RWPE2 (cell line): ENCODE measurements at regions not wholly inside any gene's neighbourhood (a gene's known extent, or its start where the extent isn't known, plus 50 kb on each side); places are given as distances from the start of the nearest gene placed in this dataset.

Experiments
- ATAC-seq: fragments of 200-7000 bp; cut with Tn5 transposase; 3 replicates; pipeline ENCODE4 v1.9.1; 2021; ENCODE audit warnings: low read depth
- DNase-seq: peaks from one replicate; pipeline ENCODE4 v3.0.0-alpha.2; 2020; ENCODE audit warnings: low spot score
- H3K27ac ChIP-seq: fragments of 450-650 bp; 2 replicates; pipeline ENCODE4 v1.5.1; 2017; ENCODE audit warnings: mild to moderate bottlenecking; ENCODE audit not compliant: poor library complexity, severe bottlenecking
- H3K27me3 ChIP-seq: fragments of 250-450 bp; sonication (Bioruptor Pico); 2 replicates; pipeline ENCODE4 v1.5.1; 2021; ENCODE audit warnings: mild to moderate bottlenecking, moderate library complexity; ENCODE audit not compliant: insufficient read depth, poor library complexity, severe bottlenecking
- H3K36me3 ChIP-seq: fragments of 250-450 bp; sonication (Bioruptor Pico); 2 replicates; pipeline ENCODE4 v1.5.1; 2020; ENCODE audit warnings: low read depth, mild to moderate bottlenecking, moderate library complexity
- H3K4me1 ChIP-seq: fragments of 250-450 bp; sonication (Bioruptor Pico); 2 replicates; pipeline ENCODE4 v1.5.1; 2021; ENCODE audit warnings: mild to moderate bottlenecking, moderate library complexity; ENCODE audit not compliant: insufficient read depth, poor library complexity, severe bottlenecking
- H3K4me3 ChIP-seq: fragments of 250-450 bp; sonication (Bioruptor Pico); 2 replicates; pipeline ENCODE4 v1.5.1; 2021; ENCODE audit warnings: mild to moderate bottlenecking, moderate library complexity; ENCODE audit not compliant: severe bottlenecking
- H3K9me3 ChIP-seq: fragments of 250-450 bp; sonication (Bioruptor Pico); 2 replicates; pipeline ENCODE4 v1.5.1; 2021; ENCODE audit warnings: mild to moderate bottlenecking, moderate library complexity; ENCODE audit not compliant: severe bottlenecking
- CTCF ChIP-seq: fragments of 450-650 bp; IDR thresholded peaks from one replicate; pipeline ENCODE4 v1.5.1; 2017; ENCODE audit warnings: mild to moderate bottlenecking, moderate library complexity; ENCODE audit not compliant: poor library complexity, severe bottlenecking

- Histone ChIP-seq H3K36me3 (no peaks in the 10 kb centered on the region), H3K4me3 (no peak overlapping the region), H3K4me1 (no peaks in the 10 kb centered on the region), H3K27ac (no peak overlapping the region), H3K27me3 (no peaks in the 10 kb centered on the region), H3K9me3 (no peaks in the 10 kb centered on the region)
- DNase-seq (no peak), ATAC-seq (no peak)
- TF ChIP-seq CTCF: no peak
Measured at GRCh38 chrX:125006704-125007103, 313.0 kb upstream of the TEX13C start.

- Histone ChIP-seq H3K4me3 (no peak overlapping the region), H3K27me3 (no peaks in the 10 kb centered on the region), H3K27ac (no peak overlapping the region), H3K9me3 (no peaks in the 10 kb centered on the region), H3K4me1 (no peaks in the 10 kb centered on the region), H3K36me3 (no peaks in the 10 kb centered on the region)
- no peak for TF ChIP-seq CTCF
- DNase-seq (no peak), ATAC-seq (no peak)
Measured at GRCh38 chrX:125012585-125012984, 307.1 kb upstream of the TEX13C start.

- no peak for DNase-seq
- no peak for TF ChIP-seq CTCF
- Histone ChIP-seq H3K9me3 (no peaks in the 10 kb centered on the region), H3K27me3 (no peaks in the 10 kb centered on the region), H3K4me3 (no peak overlapping the region), H3K4me1 (no peaks in the 10 kb centered on the region), H3K27ac (no peak overlapping the region), H3K36me3 (no peaks in the 10 kb centered on the region)
- no peak for ATAC-seq
Measured at GRCh38 chrX:125029131-125029530, 290.5 kb upstream of the TEX13C start.
